NT2/D1 (cell line): ENCODE measurements at regions not wholly inside any gene's neighbourhood (a gene's known extent, or its start where the extent isn't known, plus 50 kb on each side); places are given as distances from the start of the nearest gene placed in this dataset.

Experiments
- SUZ12 ChIP-seq: IDR thresholded peaks from 2 replicates; pipeline ENCODE4 v1.6.1; 2011; ENCODE audit not compliant: insufficient read length, insufficient read depth; ENCODE audit errors: extremely low read depth
- YY1 ChIP-seq: IDR thresholded peaks from 2 replicates; pipeline ENCODE4 v1.6.1; 2011; ENCODE audit not compliant: insufficient read length, insufficient read depth
- ZNF274 ChIP-seq: IDR thresholded peaks from 2 replicates; pipeline ENCODE4 v1.6.1; 2011; ENCODE audit warnings: mild to moderate bottlenecking, low read depth, low read length

GRCh38 chr3:107877936-107878335, 212.9 kb downstream of the CD47 start:
- TF ChIP-seq ZNF274, result no peak
- TF ChIP-seq YY1, result no peak
- TF ChIP-seq SUZ12, result no peak
